GM23338 (cell line): ENCODE measurements at regions not wholly inside any gene's neighbourhood (a gene's known extent, or its start where the extent isn't known, plus 50 kb on each side); places are given as distances from the start of the nearest gene placed in this dataset.

Experiments used
- ATAC-seq: fragments of 200-7000 bp; cut with Tn5 transposase; 3 replicates; pipeline ENCODE4 v1.9.1; 2020
- DNase-seq: peaks from one replicate; pipeline ENCODE4 v3.0.0-alpha.2; 2015; ENCODE audit warnings: low spot score
- H2AFZ ChIP-seq: fragments of 200-600 bp; sonication (generic); 2 replicates; pipeline ENCODE4 v1.8.0; 2016; ENCODE audit warnings: antibody characterized with exemption, mild to moderate bottlenecking, moderate library complexity
- H3F3A ChIP-seq: fragments of 200-600 bp; sonication (generic); replicated peaks from 2 replicates; pipeline ENCODE4 v1.8.0; 2017; ENCODE audit warnings: antibody characterized with exemption, mixed run types, low read depth
- H3K27ac ChIP-seq: fragments of 200-600 bp; sonication (generic); 2 replicates; pipeline ENCODE4 v1.6.1; 2016; ENCODE audit warnings: low read depth
- H3K27me3 ChIP-seq: fragments of 200-600 bp; sonication (generic); 2 replicates; pipeline ENCODE4 v1.8.0; 2016; ENCODE audit warnings: mild to moderate bottlenecking, mixed run types, moderate library complexity; ENCODE audit not compliant: insufficient read depth
- H3K36me3 ChIP-seq: fragments of 200-600 bp; sonication (generic); 2 replicates; pipeline ENCODE4 v1.8.0; 2016; ENCODE audit warnings: mild to moderate bottlenecking; ENCODE audit not compliant: insufficient read depth
- H3K4me1 ChIP-seq: fragments of 200-600 bp; sonication (generic); 2 replicates; pipeline ENCODE4 v1.8.0; 2016; ENCODE audit warnings: mild to moderate bottlenecking, moderate library complexity; ENCODE audit not compliant: insufficient read depth
- H3K4me2 ChIP-seq: fragments of 200-600 bp; sonication (generic); 2 replicates; pipeline ENCODE4 v1.7.1; 2017; ENCODE audit warnings: mixed run types
- H3K4me3 ChIP-seq: fragments of 200-600 bp; sonication (generic); 2 replicates; pipeline ENCODE4 v1.6.1; 2016; ENCODE audit warnings: mixed run types
- H3K79me2 ChIP-seq: fragments of 200-600 bp; sonication (generic); replicated peaks from 2 replicates; pipeline ENCODE4 v1.8.0; 2017; ENCODE audit warnings: mild to moderate bottlenecking; ENCODE audit not compliant: insufficient read depth
- H3K9me2 ChIP-seq: fragments of 200-600 bp; sonication (generic); 2 replicates; pipeline ENCODE4 v1.8.0; 2017; ENCODE audit not compliant: insufficient read depth
- H4K20me1 ChIP-seq: fragments of 200-600 bp; sonication (generic); replicated peaks from 2 replicates; pipeline ENCODE4 v1.8.0; 2017; ENCODE audit warnings: mild to moderate bottlenecking; ENCODE audit not compliant: insufficient read depth
- H3K27ac Mint-ChIP-seq: 2 replicates; pipeline ENCODE4 v1.8.0; 2020; ENCODE audit warnings: inconsistent platforms, mild to moderate bottlenecking, moderate library complexity, mixed read lengths
- H3K27me3 Mint-ChIP-seq: 3 replicates; pipeline ENCODE4 v1.8.0; 2022; ENCODE audit warnings: low read depth, mild to moderate bottlenecking, moderate library complexity, mixed read lengths, inconsistent platforms; ENCODE audit not compliant: insufficient read depth, poor library complexity
- H3K36me3 Mint-ChIP-seq: 3 replicates; pipeline ENCODE4 v1.8.0; 2021; ENCODE audit warnings: low read depth, mild to moderate bottlenecking, inconsistent platforms, moderate library complexity, mixed read lengths
- H3K4me1 Mint-ChIP-seq: 3 replicates; pipeline ENCODE4 v1.8.0; 2020; ENCODE audit warnings: mild to moderate bottlenecking, inconsistent platforms, mixed read lengths
- H3K4me3 Mint-ChIP-seq: 3 replicates; pipeline ENCODE4 v1.8.0; 2021; ENCODE audit warnings: moderate library complexity, mild to moderate bottlenecking, inconsistent platforms, mixed read lengths
- H3K9me3 Mint-ChIP-seq: 3 replicates; pipeline ENCODE4 v1.8.0; 2020; ENCODE audit warnings: moderate library complexity, mild to moderate bottlenecking, inconsistent platforms, mixed read lengths
- CREB1 ChIP-seq: fragments of 250-450 bp; sonication (Bioruptor Pico); IDR thresholded peaks from 2 replicates; pipeline ENCODE4 v1.5.0; 2020; ENCODE audit warnings: low read depth, mild to moderate bottlenecking, moderate library complexity
- EZH2 ChIP-seq: fragments of 200-600 bp; sonication (generic); IDR thresholded peaks from one replicate; pipeline ENCODE4 v1.8.0; 2017; ENCODE audit warnings: antibody characterized with exemption, mild to moderate bottlenecking, low read depth; ENCODE audit not compliant: unreplicated experiment
- EZH2phosphoT487 ChIP-seq: fragments of 200-600 bp; sonication (generic); IDR thresholded peaks from one replicate; pipeline ENCODE4 v1.8.1; 2018; ENCODE audit warnings: antibody characterized with exemption; ENCODE audit not compliant: unreplicated experiment
- JUNB ChIP-seq: IDR thresholded peaks from one replicate; pipeline ENCODE4 v1.6.1; 2016; ENCODE audit warnings: antibody characterized with exemption; ENCODE audit not compliant: unreplicated experiment
- POLR2AphosphoS5 ChIP-seq: IDR thresholded peaks from 2 replicates; pipeline ENCODE4 v1.6.1; 2016; ENCODE audit warnings: antibody characterized with exemption, low read depth
- STAT1 ChIP-seq: IDR thresholded peaks from one replicate; pipeline ENCODE4 v1.6.1; 2016; ENCODE audit warnings: antibody characterized with exemption; ENCODE audit not compliant: unreplicated experiment
- ZNF114 ChIP-seq: fragments of 250-450 bp; sonication (Bioruptor Pico); IDR thresholded peaks from 2 replicates; pipeline ENCODE4 v1.5.0; 2020; ENCODE audit warnings: mild to moderate bottlenecking, moderate library complexity
- ZNF462 ChIP-seq: fragments of 250-450 bp; sonication (Bioruptor Pico); IDR thresholded peaks from 2 replicates; pipeline ENCODE4 v1.5.0; 2020; ENCODE audit warnings: mild to moderate bottlenecking, moderate library complexity

- TF ChIP-seq ZNF462 (CRISPR knock-in tag) (no peak), POLR2AphosphoS5 (no peak), EZH2phosphoT487 (no peak), JUNB (no peak)
Measured at GRCh38 chr9:130780865-130781504, 54.1 kb upstream of the ABL1 start (continued).

- Histone ChIP-seq H2AFZ (no peak overlapping the region), H3K27me3 (no peaks in the 10 kb centered on the region), H3K4me2 (no peak overlapping the region), H3K4me3 (no peak overlapping the region), H3K36me3 (no peaks in the 10 kb centered on the region), H3K79me2 (peaks cover 47% of the 10 kb centered on the region), H3F3A (no peaks in the 10 kb centered on the region), H3K27ac (no peak overlapping the region), H3K4me1 (no peaks in the 10 kb centered on the region), H4K20me1 (no peaks in the 10 kb centered on the region), H3K9me2 (no peaks in the 10 kb centered on the region)
- H3K27me3 Mint-ChIP-seq = peaks cover 9% of the 10 kb centered on the region
- ATAC-seq = no peak
- DNase-seq = no peak
- H3K4me3 Mint-ChIP-seq = no peak overlapping the region
- H3K9me3 Mint-ChIP-seq = peaks cover 2% of the 10 kb centered on the region; the same call in 1 of the 3 replicates
- peaks cover 13% of the 10 kb centered on the region for H3K4me1 Mint-ChIP-seq
- peaks cover under 1% of the 10 kb centered on the region; the same call in 2 of the 3 replicates for H3K36me3 Mint-ChIP-seq
- H3K27ac Mint-ChIP-seq = no peak overlapping the region
- no peak for TF ChIP-seq STAT1
- no peak for TF ChIP-seq CREB1 (CRISPR knock-in tag)
- no peak for TF ChIP-seq ZNF114 (CRISPR knock-in tag)
- TF ChIP-seq ZNF462 (CRISPR knock-in tag) = no peak
- TF ChIP-seq EZH2 = no peak
- no peak for TF ChIP-seq JUNB
Measured at GRCh38 chr9:130781569-130781968, 53.5 kb upstream of the ABL1 start.
